AG08396 (cell line): ENCODE measurements at regions not wholly inside any gene's neighbourhood (a gene's known extent, or its start where the extent isn't known, plus 50 kb on each side); places are given as distances from the start of the nearest gene placed in this dataset.

Experiments used
- DNase-seq: peaks from one replicate; pipeline ENCODE4 v3.0.0; 2012; ENCODE audit warnings: low spot score, mixed read lengths

DNA sequence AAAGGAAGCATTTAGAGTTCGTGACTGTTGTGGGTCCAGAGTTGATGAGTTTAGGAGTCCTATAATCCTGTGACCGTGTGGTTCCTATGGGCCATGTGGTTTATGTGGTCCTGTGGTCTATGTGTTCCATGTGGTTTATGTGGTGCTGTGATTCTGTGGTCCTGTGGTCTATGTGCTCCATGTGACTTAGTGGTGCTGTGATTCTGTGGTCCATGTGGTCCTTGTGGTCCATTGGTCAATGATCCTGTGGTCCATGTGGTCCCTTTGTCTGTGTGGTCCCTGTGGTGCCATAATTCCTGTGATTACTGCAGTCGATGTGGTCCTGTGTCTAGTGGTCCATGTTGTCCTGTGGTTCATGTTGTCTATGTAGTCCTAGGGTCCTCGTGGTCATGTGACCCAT lies 167.3 kb downstream of the TMEM18 start:
- DNase-seq: no peak

DNA sequence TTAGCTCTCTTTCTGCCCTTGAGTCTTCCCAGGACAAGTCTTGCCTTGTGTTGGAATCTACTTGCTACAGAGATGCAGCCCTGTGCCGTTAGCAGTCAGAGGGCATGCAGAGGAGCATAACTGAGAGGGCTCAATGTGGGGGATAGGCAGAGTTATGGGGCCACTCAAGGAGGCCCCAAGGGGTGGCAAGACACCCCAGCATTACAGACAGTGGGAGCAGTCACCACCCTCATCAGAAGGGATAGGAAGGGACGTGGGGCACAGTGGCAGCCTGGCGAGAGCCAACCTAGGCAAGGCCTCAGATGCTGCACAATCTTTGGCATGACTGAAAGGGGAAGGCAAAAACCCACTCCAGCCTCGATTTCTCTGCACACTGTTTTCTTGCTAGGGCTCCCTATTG lies 169.1 kb downstream of the TMEM18 start:
- DNase-seq: no peak

DNA sequence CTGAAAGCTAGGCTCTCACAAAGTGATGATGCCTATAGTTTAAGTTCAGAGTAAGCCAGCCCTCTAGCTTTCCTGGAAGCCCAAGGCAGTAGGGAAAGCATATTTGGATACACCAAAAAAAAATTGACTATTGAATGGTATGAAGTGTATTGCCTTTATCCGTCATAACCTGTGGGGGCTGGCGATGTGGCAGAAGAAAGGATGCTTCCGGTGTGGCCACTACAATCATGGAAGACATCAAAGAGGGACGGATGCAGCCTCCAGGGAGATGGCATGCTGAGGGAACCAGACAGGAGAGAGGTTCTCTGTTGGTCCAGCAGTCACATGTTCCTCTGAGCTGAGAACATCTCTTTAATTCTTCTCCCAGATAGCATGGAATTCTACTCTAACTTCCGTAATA lies 170.3 kb downstream of the TMEM18 start:
- DNase-seq: no peak

- no peak for DNase-seq
Measured at GRCh38 chr2:506451-506850, 170.8 kb downstream of the TMEM18 start.

DNA sequence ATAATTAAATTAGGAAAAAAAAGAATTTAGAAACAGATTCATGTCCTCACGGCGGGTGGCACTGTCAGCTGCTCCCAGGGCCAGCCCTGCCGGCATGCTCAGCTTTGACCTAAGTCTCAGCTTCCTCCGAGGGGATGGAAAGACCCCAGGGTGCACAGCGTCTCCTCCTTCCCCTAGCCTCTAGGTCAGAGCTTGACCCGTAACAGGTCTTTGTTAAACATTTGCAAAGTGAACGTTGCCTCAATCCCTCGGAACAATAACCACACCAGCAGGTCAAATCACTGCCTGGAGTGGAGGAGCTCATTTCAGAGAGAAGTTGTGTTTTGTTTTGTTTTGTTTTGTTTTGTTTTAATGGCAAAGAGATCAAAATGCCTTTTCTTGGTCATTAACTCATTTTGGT lies 171.3 kb downstream of the TMEM18 start:
- no peak for DNase-seq

GRCh38 chr2:503288-503999 lies 173.8 kb downstream of the TMEM18 start:
- DNase-seq: no peak

- no peak for DNase-seq
Measured at GRCh38 chr2:502831-503230, 174.4 kb downstream of the TMEM18 start.

- DNase-seq: no peak
Measured at GRCh38 chr2:501667-502066, 175.5 kb downstream of the TMEM18 start.

DNA sequence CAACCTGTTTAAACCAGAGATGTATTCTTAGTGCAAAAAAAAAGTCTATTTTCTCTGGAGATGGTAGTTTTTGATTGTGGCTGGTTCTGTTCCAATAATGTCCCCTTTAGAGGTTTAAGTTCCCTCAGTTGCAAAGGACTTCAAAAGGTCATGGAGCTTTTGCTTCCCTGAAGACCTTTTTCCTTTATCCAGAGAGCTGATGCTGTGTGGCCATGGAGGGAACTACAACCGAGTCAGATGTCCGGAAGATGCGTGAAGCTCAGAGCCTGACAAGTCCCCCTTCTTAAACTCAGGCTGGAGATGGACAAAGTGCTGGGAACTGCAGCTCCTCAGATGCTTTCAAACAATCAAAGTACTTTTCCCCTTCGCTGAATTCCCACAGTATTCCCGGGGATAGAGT lies 176.1 kb downstream of the TMEM18 start:
- no peak for DNase-seq

DNA sequence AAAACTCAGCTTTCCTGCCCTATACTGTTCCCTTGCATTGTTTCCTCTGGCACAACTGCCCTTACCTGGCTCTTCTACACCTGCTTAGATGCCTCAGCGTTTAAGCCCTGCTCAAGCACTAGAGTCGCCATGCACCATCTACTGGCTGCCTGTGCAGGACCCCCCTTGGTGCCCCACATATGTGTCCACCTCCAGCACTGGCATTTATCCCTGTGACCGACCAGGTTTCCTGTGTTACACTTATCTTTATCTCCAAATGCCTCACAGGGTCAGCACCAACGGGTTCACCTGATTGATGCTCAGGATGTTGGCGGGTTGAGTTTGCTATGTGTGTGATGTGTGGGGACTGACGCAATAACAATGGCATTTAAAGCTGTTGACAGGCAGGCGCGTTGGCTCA lies 177.5 kb downstream of the TMEM18 start:
- DNase-seq: no peak

- no peak for DNase-seq
Measured at GRCh38 chr2:498493-499178, 178.6 kb downstream of the TMEM18 start.

DNA sequence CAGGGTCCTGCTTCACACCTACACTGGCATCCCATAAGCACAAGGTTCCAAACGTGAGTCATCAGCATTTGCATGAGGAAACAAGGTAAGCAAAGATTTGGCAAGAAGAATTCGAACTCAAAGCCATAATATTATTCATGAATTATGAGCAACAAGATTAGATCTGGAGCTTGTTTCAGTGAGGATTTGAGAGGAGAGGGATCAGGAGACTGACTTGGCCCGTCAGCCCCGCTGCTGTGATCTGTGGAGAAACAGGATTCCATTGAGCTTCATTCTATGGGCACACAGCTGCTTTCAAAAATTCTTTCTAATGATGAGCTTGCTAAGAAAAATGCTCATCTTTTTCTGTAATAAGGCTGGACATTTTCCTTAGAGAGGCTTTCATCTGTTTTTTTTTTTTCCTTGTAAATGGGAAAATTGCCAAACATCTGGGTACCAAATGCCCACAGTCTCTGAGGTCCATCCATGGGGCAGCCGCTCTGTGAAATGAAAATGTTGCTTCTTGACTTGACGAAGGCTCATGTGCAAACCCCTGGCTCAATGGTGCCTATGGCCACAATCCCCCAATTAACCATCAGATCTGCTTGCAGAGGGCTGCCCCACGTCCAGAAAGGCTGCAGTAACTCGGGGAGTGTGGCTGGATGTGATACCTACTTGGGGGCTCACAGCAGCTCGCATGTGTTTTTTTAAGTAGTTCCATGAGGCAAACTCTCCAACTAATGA lies 179.3 kb downstream of the TMEM18 start:
- DNase-seq: no peak

DNA sequence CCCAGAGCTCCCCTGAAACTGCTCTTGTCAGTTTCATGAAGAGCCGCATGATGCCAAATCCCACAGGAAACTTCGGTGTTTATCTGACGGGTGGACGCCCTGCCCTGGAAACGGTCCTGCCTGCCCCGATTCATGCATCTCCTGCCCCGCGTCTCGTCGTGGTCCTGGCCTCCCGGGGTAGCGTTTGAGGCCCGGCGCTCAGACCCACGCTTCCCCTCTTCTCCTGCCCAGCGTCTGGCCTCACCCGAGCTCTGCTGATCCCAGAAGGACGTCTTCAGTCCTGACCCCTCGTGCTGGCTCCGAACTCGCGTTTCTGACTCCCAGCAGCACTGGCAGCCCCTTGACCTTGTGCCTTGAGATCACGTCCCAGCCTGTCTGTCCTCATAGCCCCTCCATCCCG lies 180.5 kb downstream of the TMEM18 start:
- DNase-seq: no peak

DNA sequence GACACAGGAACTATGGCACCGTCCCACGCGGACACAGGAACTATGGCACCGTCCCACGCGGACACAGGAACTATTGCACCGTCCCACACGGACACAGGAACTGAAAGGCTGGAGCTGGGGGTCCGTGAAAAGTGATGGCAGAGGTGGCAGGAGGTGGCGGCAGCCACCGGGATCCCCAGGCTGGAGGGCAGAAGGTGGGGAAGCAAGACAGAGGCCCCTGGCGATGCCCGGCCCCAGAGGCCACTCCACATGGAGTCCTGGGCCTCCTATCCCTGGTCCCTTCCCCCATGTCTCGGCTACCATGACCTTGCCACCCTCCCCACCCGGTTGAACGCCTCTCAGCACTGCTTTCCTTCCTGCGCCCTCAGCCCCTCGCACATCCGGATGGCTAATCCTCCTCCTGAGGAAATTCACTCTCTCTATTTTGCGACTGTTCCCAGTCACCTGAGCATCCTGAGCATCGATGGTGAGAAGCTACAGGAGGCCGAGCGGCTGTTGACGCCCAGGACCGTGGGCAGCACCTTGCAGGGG lies 181.4 kb downstream of the TMEM18 start:
- no peak for DNase-seq

GRCh38 chr2:494853-495252 lies 182.4 kb downstream of the TMEM18 start:
- no peak for DNase-seq

DNA sequence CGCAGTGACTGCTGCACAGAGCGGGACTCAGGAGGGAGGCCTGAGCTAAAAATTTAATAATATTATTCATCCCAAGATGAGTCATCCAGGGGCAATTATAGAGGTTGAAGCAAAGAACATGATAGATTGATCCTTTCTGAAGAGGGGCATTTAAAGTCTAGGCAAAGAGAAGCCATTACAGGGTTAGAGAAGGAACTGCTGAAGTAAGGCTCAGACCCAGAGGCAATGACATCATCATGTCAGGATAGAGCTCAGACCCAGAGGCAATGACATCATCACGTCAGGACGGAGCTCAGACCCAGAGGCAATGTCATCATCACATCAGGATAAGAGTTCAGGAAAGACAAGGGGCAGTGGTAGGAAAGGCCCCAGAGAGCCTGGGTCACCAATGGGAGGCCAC lies 184.0 kb downstream of the TMEM18 start:
- DNase-seq: no peak

DNA sequence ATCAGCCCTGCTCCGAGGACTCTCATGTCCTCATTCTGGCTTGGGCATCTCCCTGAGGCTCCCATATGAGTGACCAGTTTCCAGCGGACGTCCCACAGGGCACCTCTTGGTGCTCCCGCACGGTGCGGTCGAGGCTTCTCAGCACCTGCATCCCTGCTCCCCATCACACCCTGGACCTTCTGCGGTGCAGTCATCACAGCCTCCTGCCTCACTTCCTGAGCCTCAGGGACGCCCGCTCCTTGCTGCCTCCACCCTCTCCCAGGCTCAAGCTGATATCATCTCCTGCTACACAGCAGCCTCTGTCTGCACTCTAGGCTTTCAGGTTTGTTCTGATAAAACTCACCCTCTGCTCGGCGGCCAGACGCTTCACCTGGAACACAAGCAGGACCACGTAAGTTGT lies 185.0 kb downstream of the TMEM18 start:
- DNase-seq: no peak

GRCh38 chr2:489838-490237 lies 187.4 kb downstream of the TMEM18 start:
- no peak for DNase-seq

DNA sequence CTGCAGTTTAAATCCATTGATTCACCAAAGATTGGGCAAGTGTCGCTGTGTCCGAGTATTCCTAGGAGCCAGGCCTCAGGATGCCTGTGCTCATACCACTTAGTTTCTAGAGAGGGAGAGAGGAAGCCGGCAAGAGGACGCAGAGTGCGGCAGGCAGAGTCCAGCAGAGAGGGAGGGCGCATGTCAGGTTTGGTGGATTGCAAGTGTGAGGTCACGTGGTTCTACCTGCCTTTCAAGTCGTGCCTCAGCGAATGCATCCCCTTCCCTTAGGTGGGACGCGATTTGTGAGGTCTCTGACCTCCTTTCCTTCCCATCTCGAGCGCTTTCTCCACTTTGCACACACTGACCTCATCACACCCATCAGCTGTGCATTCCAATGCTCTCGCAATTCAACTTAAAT lies 188.1 kb downstream of the TMEM18 start:
- no peak for DNase-seq

DNA sequence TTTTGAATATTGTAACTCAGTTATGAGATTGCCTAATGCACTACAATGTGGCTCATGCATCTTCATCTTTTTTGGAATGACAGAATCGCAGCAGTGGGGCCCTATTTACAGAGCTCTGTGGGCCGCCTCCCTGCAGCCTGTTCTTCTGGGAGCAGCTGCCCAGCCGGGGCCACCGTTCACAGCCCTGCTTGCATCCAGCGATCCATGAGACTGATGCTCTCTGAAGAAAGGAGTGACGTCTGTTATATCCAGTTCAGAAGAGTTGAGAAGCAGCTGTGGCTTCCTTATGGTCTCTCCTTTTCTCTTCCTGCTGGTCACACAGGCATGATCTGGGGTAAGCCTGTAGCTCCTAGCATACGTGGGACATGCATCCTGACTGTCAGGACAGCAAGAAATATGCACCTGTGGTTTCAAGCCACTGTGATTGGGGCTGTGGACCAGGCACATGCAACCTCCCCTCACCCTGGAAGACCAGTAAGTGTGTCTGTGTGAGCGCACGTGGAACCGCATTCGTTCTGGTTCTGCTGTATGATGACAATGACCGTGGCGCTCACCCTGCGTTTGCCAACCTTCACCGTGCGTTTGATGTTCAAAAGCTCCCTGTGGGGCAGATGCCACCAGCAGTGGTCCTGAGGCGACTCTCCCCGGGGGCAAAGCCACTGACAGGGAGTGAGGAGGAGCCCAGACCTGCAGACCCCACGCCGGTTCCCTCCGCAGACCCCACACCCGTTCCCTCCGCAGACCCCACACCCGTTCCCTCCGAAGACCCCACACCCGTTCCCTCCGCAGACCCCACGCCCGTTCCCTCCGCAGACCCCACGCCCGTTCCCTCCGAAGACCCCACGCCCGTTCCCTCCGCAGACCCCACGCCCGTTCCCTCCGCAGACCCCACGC lies 189.8 kb downstream of the TMEM18 start:
- DNase-seq: no peak

GRCh38 chr2:486371-486770 lies 190.8 kb downstream of the TMEM18 start:
- no peak for DNase-seq

DNA sequence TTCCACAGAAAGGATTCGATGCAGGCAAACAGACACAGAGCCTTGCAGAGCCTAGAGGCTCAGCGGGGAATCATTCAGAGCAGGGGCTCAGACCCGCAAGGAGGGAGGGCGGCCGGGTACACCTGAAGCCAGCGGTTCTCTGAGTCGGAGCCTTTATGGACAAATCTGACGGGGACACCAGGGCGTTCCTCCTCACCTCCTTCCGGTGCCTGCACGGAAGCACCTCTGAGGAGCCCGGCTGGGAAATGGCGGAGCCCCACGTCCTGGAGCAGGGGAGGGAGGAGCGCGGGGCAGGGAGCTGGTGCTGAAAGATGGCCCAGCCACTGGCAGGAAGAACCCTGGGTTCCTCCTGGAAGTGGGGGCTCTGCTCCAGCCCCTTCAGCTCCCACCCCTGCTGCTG lies 193.5 kb upstream of the ALKAL2 start:
- no peak for DNase-seq
